ENCODE measurements at regions not wholly inside any gene's neighbourhood (a gene's known extent, or its start where the extent isn't known, plus 50 kb on each side); places are given as distances from the start of the nearest gene placed in this dataset.
"Not testable (repeated sequence)": the region's sequence is repeated elsewhere in the genome, so short reads cannot be mapped to it uniquely, and the experiment has no call there.

DNA sequence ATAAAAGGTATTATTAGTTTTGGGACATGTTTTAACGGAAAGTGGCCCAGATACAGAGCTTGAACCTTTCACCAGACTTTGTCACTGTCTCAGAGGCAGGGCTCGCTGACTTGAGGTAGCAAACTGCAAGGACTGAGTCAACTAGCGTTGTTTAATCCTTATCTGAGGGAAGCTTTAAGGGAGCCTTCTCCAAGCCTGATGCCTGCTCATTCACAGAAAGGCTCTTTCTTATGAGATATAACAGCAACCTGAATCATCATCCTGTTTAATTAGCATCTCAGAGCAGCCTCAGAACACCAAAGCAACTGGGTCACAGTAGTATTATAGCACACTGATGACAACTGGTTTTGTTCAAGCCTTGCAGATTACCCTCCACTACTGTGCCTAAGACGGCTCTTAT, 54.2 kb upstream of the CYP2D6 start:
- no peak for DNase-seq (ENCODE audit: low read depth)
- TF ChIP-seq, protein P1, sequence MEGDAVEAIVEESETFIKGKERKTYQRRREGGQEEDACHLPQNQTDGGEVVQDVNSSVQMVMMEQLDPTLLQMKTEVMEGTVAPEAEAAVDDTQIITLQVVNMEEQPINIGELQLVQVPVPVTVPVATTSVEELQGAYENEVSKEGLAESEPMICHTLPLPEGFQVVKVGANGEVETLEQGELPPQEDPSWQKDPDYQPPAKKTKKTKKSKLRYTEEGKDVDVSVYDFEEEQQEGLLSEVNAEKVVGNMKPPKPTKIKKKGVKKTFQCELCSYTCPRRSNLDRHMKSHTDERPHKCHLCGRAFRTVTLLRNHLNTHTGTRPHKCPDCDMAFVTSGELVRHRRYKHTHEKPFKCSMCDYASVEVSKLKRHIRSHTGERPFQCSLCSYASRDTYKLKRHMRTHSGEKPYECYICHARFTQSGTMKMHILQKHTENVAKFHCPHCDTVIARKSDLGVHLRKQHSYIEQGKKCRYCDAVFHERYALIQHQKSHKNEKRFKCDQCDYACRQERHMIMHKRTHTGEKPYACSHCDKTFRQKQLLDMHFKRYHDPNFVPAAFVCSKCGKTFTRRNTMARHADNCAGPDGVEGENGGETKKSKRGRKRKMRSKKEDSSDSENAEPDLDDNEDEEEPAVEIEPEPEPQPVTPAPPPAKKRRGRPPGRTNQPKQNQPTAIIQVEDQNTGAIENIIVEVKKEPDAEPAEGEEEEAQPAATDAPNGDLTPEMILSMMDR (IDR thresholded peaks at IDR 0.05; ENCODE audit: insufficient read depth, low read length): no peak
- H3K4me3 ChIP-seq (ENCODE audit: low read depth, low read length): no peak overlapping the region

DNA sequence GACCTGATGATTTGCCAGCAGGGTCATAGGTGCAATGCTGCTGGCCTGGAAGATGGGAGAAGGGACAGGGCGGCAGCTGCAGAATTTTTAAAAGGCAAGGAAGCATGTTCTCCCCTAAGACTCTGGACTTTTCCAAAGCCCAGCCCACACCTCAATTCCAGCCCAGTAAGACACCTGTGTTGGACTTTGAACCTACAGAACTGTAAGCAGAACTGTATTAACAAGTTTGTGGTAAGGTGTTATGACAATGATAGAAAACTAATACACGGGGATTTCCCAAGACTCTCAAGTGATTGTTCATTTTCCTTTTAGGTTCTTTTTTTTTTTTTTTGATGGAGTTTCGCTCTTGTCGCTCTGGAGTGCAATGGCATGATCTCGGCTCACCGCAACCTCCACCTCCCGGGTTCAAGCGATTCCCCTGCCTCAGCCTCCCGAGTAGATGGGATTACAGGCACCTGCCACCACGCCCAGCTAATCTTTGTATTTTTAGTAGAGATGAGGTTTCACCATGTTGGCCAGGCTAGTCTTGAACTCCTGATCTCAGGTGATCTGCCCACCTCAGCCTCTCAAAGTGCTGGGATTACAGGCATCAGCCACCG, 53.0 kb upstream of the CYP2D6 start:
- DNase-seq (ENCODE audit: low read depth); H3K4me3 ChIP-seq (ENCODE audit: low read depth, low read length): not testable (repeated sequence)

DNA sequence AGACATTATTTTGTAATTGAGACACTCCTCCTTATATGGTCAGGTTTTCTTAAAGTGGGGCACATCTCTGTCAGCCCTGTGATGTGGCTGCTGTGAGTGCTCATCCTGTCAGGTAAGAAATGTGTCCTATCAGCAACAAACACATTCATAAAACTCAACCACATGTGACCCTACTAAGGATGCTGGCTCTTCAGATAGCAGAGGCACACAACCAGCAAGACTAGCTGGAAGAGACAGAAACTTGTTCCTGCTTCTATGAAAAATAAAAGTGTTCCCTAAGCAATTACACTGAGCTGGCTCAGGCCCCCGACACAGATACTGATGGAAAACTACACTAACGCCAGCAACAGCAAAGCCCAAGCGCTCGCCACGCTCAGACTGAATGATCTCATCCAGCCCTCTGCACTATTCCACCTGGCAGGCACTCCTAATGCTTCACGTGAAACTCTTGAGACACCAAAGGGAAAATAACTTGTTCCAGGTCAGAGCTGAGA, 49.8 kb upstream of the CYP2D6 start:
- no peak overlapping the region for H3K4me3 ChIP-seq (ENCODE audit: low read depth, low read length)
- peak; percentile 22 for DNase-seq (ENCODE audit: low read depth)
- TF ChIP-seq, protein P1 (IDR thresholded peaks at IDR 0.05; ENCODE audit: insufficient read depth, low read length): no peak

Measured in fibroblast of the aortic adventitia (primary cell).